ENCODE measurements at regions not wholly inside any gene's neighbourhood (a gene's known extent, or its start where the extent isn't known, plus 50 kb on each side); places are given as distances from the start of the nearest gene placed in this dataset.

- no peak for DNase-seq (ENCODE audit: low spot score)
Observed at GRCh38 chr17:77572065-77572601, 386.4 kb upstream of the TNRC6C start.

- DNase-seq (ENCODE audit: low spot score): no peak
Observed at GRCh38 chr17:77572851-77573250, 385.7 kb upstream of the TNRC6C start.

- no peak for DNase-seq (ENCODE audit: low spot score)
Observed at GRCh38 chr17:77577491-77577890, 381.0 kb upstream of the TNRC6C start.

- no peak for DNase-seq (ENCODE audit: low spot score)
Observed at GRCh38 chr17:77579131-77579530, 379.4 kb upstream of the TNRC6C start.

GRCh38 chr17:77579682-77580081 is 378.8 kb upstream of the TNRC6C start:
- DNase-seq (ENCODE audit: low spot score): no peak

- DNase-seq (ENCODE audit: low spot score): no peak
Observed at GRCh38 chr17:77580531-77581270, 377.8 kb upstream of the TNRC6C start.

- no peak for DNase-seq (ENCODE audit: low spot score)
Observed at GRCh38 chr17:77581480-77581879, 377.0 kb upstream of the TNRC6C start.

GRCh38 chr17:77585142-77585860 is 373.2 kb upstream of the TNRC6C start:
- DNase-seq (ENCODE audit: low spot score): no peak

- no peak for DNase-seq (ENCODE audit: low spot score)
Observed at GRCh38 chr17:77590951-77591735, 367.4 kb upstream of the TNRC6C start.

GRCh38 chr17:77592106-77592865 is 366.2 kb upstream of the TNRC6C start:
- DNase-seq (ENCODE audit: low spot score): no peak

- DNase-seq (ENCODE audit: low spot score): no peak
Observed at GRCh38 chr17:77593081-77593480, 365.4 kb upstream of the TNRC6C start.

- DNase-seq (ENCODE audit: low spot score): no peak
Observed at GRCh38 chr17:77594416-77595209, 363.9 kb upstream of the TNRC6C start.

- no peak for DNase-seq (ENCODE audit: low spot score)
Observed at GRCh38 chr17:77596491-77597417, 361.7 kb upstream of the TNRC6C start.

- no peak for DNase-seq (ENCODE audit: low spot score)
Observed at GRCh38 chr17:77597418-77598240, 360.9 kb upstream of the TNRC6C start.

GRCh38 chr17:77598241-77598620 is 360.3 kb upstream of the TNRC6C start:
- no peak for DNase-seq (ENCODE audit: low spot score)

- DNase-seq (ENCODE audit: low spot score): no peak
Observed at GRCh38 chr17:77599699-77600098, 358.8 kb upstream of the TNRC6C start.

- no peak for DNase-seq (ENCODE audit: low spot score)
Observed at GRCh38 chr17:77600346-77600745, 358.2 kb upstream of the TNRC6C start.

GRCh38 chr17:77601054-77601979 is 357.2 kb upstream of the TNRC6C start:
- DNase-seq (ENCODE audit: low spot score): no peak

All from kidney capillary endothelial cell (primary cell).